HCT116 (cell line): ENCODE measurements at regions not wholly inside any gene's neighbourhood (a gene's known extent, or its start where the extent isn't known, plus 50 kb on each side); places are given as distances from the start of the nearest gene placed in this dataset.
"Not testable (repeated sequence)": the region's sequence is repeated elsewhere in the genome, so short reads cannot be mapped to it uniquely, and the experiment has no call there.

Experiments
- ATAC-seq: fragments of 200-7000 bp; cut with Tn5 transposase; 2 replicates; pipeline ENCODE4 v1.9.1; 2020; ENCODE audit warnings: mild to moderate bottlenecking, moderate library complexity
- BruUV-seq: library from RNA; stranded (reverse); fragments of 400-500 nt; replicated peaks from 2 replicates; lab custom pipeline; 2021; lab: Mats Ljungman, UMichigan
- CTCF ChIA-PET: fragments of 300-600 bp; sonication (Branson Sonifier 250); formaldehyde crosslinking; loops from one replicate; lab custom pipeline; 2021; ENCODE audit warnings: antibody characterized with exemption; lab: Charles Lee
- POLR2A ChIA-PET: fragments of 300-600, 350-600 bp; sonication (Branson Sonifier 250); formaldehyde crosslinking; loops from one replicate; lab custom pipeline; 2021; ENCODE audit warnings: antibody characterized with exemption; lab: Charles Lee
- RAD21 ChIA-PET, 2 experiments: fragments of 300-600 bp; sonication (Branson Sonifier 250); formaldehyde crosslinking; loops; one replicate each; lab custom pipeline; 2023; ENCODE audit warnings: low total read pairs in 2 of 2; ENCODE audit not compliant: uncharacterized antibody in 2 of 2, unreplicated experiment in 2 of 2, low non-redundant PET in 1 of 2; lab: Charles Lee
- DNase-seq: peaks from one replicate; pipeline ENCODE4 v3.0.0-alpha.2; 2010; ENCODE audit warnings: low read depth, low spot score
- H2AFZ ChIP-seq: fragments of 200-600 bp; shearing (Covaris generic), sonication (generic); 2 replicates; pipeline ENCODE4 v1.6.1; 2017; ENCODE audit warnings: low read depth, mixed run types, mixed read lengths, antibody characterized with exemption, low read length; ENCODE audit not compliant: poor library complexity, severe bottlenecking
- H3K27ac ChIP-seq: 2 replicates; pipeline ENCODE4 v1.5.1; 2012; ENCODE audit warnings: low read depth, low read length
- H3K27me3 ChIP-seq: fragments of 200-600 bp; sonication (generic); 2 replicates; pipeline ENCODE4 v1.6.1; 2016; ENCODE audit warnings: mixed run types, low read length, mixed read lengths; ENCODE audit not compliant: insufficient read depth
- H3K36me3 ChIP-seq, 2 experiments: fragments of 200-500 bp in 1 of 2; fragments of 200-600 bp in 1 of 2; sonication (Bioruptor generic) in 1 of 2; sonication (generic) in 1 of 2; 2 replicates each; pipeline versions ENCODE4 v1.5.1 to v1.6.1; 2014 to 2016; ENCODE audit warnings: low read length in 2 of 2, inconsistent platforms in 1 of 2, mixed read lengths in 1 of 2, mixed run types in 1 of 2; ENCODE audit not compliant: insufficient read depth in 2 of 2, control insufficient read depth in 1 of 2
- H3K4me1 ChIP-seq, 2 experiments: fragments of 200-600 bp in 1 of 2; sonication (generic) in 1 of 2; 2 replicates each; pipeline versions ENCODE4 v1.5.1 to v1.6.1; 2012 to 2017; ENCODE audit warnings: low read length in 2 of 2, inconsistent platforms in 1 of 2, mild to moderate bottlenecking in 1 of 2, mixed read lengths in 1 of 2, mixed run types in 1 of 2, moderate library complexity in 1 of 2; ENCODE audit not compliant: insufficient read depth in 2 of 2, control insufficient read depth in 1 of 2
- H3K4me2 ChIP-seq: fragments of 200-600 bp; sonication (generic); 2 replicates; pipeline ENCODE4 v1.6.1; 2017; ENCODE audit warnings: mixed run types, low read length, mixed read lengths
- H3K4me3 ChIP-seq, 2 experiments: fragments of 200-600 bp in 1 of 2; sonication (generic) in 1 of 2; replicated peaks in 1 of 2; 2 replicates each; pipeline ENCODE4 v1.5.1; 2011 to 2016; ENCODE audit warnings: low read length in 2 of 2, control low read depth in 1 of 2, low read depth in 1 of 2, mild to moderate bottlenecking in 1 of 2, mixed read lengths in 1 of 2, mixed run types in 1 of 2
- H3K79me2 ChIP-seq: fragments of 200-600 bp; sonication (generic); 2 replicates; pipeline ENCODE4 v1.6.1; 2017; ENCODE audit warnings: mild to moderate bottlenecking, mixed run types, low read length, moderate library complexity, mixed read lengths; ENCODE audit not compliant: insufficient read depth
- H3K9ac ChIP-seq: fragments of 200-600 bp; sonication (generic); 2 replicates; pipeline ENCODE4 v1.6.1; 2016; ENCODE audit warnings: low read length, mixed read lengths
- H3K9me2 ChIP-seq: fragments of 200-600 bp; sonication (generic), shearing (Covaris generic); 2 replicates; pipeline ENCODE4 v1.6.1; 2017; ENCODE audit warnings: mixed run types, mild to moderate bottlenecking, moderate library complexity; ENCODE audit not compliant: insufficient read depth
- H3K9me3 ChIP-seq, 2 experiments: fragments of 200-500 bp in 1 of 2; fragments of 200-600 bp in 1 of 2; sonication (Bioruptor generic) in 1 of 2; sonication (generic) in 1 of 2; 2 replicates each; pipeline ENCODE4 v1.6.1; 2014 to 2017; ENCODE audit warnings: low read length in 2 of 2, mixed read lengths in 2 of 2, inconsistent platforms in 1 of 2, low read depth in 1 of 2, mild to moderate bottlenecking in 1 of 2, mixed run types in 1 of 2, moderate library complexity in 1 of 2; ENCODE audit not compliant: control insufficient read depth in 1 of 2, insufficient read depth in 1 of 2
- H4K20me1 ChIP-seq: fragments of 200-600 bp; sonication (generic), shearing (Covaris generic); 2 replicates; pipeline ENCODE4 v1.6.1; 2017; ENCODE audit warnings: mixed run types, mild to moderate bottlenecking, moderate library complexity; ENCODE audit not compliant: insufficient read depth
- CBX3 ChIP-seq: IDR thresholded peaks from 2 replicates; pipeline ENCODE4 v1.6.1; 2012; ENCODE audit warnings: low read depth
- CEBPB ChIP-seq: IDR thresholded peaks from 2 replicates; pipeline ENCODE4 v1.6.1; 2012; ENCODE audit warnings: low read depth
- EGR1 ChIP-seq: IDR thresholded peaks from 2 replicates; pipeline ENCODE4 v1.6.1; 2012; ENCODE audit warnings: low read depth
- ELF1 ChIP-seq: IDR thresholded peaks from 2 replicates; pipeline ENCODE4 v1.6.1; 2012; ENCODE audit warnings: low read depth, borderline replicate concordance
- EZH2 ChIP-seq: fragments of 200-600 bp; sonication (generic); IDR thresholded peaks from 2 replicates; pipeline ENCODE4 v1.6.1; 2017; ENCODE audit warnings: antibody characterized with exemption, mixed run types
- EZH2phosphoT487 ChIP-seq: fragments of 200-600 bp; IDR thresholded peaks from 2 replicates; pipeline ENCODE4 v1.6.1; 2018; ENCODE audit warnings: antibody characterized with exemption, borderline replicate concordance
- FOSL1 ChIP-seq: IDR thresholded peaks from 2 replicates; pipeline ENCODE4 v1.6.1; 2012; ENCODE audit warnings: low read depth
- POLR2A ChIP-seq: IDR thresholded peaks from 2 replicates; pipeline ENCODE4 v1.7.0; 2011; ENCODE audit warnings: borderline replicate concordance; ENCODE audit not compliant: insufficient read depth, insufficient read length; ENCODE audit errors: extremely low read depth
- SIN3A ChIP-seq: IDR thresholded peaks from 2 replicates; pipeline ENCODE4 v1.6.1; 2012; ENCODE audit warnings: low read depth
- SP1 ChIP-seq: IDR thresholded peaks from 2 replicates; pipeline ENCODE4 v1.6.1; 2012; ENCODE audit warnings: low read depth
- SRF ChIP-seq: IDR thresholded peaks from 2 replicates; pipeline ENCODE4 v1.6.1; 2012; ENCODE audit warnings: low read depth
- TCF7L2 ChIP-seq: IDR thresholded peaks from 2 replicates; pipeline ENCODE4 v1.7.0; 2011; ENCODE audit warnings: borderline replicate concordance, inconsistent platforms; ENCODE audit not compliant: insufficient read depth, insufficient read length; ENCODE audit errors: extremely low read depth
- ZNF274 ChIP-seq: fragments of 200-500 bp; sonication (Bioruptor generic); IDR thresholded peaks from 2 replicates; pipeline ENCODE4 v1.6.1; 2014; ENCODE audit warnings: mild to moderate bottlenecking, low read depth, low read length, inconsistent platforms
- intact Hi-C: fragments of 100-400 bp; cut with micrococcal nuclease; formaldehyde crosslinking; loops from 2 replicates; pipeline ENCODE4 v1.10.0; 2022
- TF ChIP-seq, protein P1 (sequence below): IDR thresholded peaks from 2 replicates; pipeline ENCODE4 v1.6.1; 2012; ENCODE audit warnings: low read depth
- TF ChIP-seq, protein P2 (sequence below): IDR thresholded peaks from 2 replicates; pipeline ENCODE4 v1.6.1; 2012
- TF ChIP-seq, protein P3 (sequence below), 3 experiments: fragments of 200-600 bp in 1 of 3; sonication (generic) in 1 of 3; IDR thresholded peaks in 2 of 3; conservative IDR thresholded peaks in 1 of 3; 2 replicates each; pipeline ENCODE4 v1.5.1; 2012 to 2017; ENCODE audit warnings: low read depth in 2 of 3, low read length in 2 of 3, antibody characterized with exemption in 1 of 3, borderline replicate concordance in 1 of 3, control low read depth in 1 of 3, mild to moderate bottlenecking in 1 of 3, mixed read lengths in 1 of 3, mixed run types in 1 of 3, moderate library complexity in 1 of 3; ENCODE audit not compliant: insufficient read depth in 1 of 3
- TF ChIP-seq, protein P4 (sequence below): IDR thresholded peaks from 2 replicates; pipeline ENCODE4 v1.6.1; 2012

DNA sequence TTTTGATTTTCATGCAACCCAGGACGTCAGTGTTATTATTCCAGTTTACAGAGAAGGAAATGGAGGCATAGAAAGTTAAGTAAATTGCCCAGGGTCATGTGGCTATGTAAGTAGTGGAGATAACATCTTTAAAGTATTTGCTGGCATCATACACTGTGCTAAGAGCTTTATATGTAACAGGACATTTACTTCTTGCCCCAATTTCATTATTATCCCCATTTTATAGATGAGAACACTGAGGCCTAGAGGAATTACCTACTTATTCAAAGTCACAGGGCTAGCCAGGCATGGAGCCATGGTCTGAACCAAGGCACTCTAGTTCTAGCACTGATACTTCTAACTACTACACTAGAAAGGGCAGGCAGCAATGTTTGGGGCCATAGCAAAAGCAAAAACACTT is 107.3 kb upstream of the ANKRD28 start:
- Histone ChIP-seq H3K27me3 (no peaks in the 10 kb centered on the region), H3K4me1 (no peaks in the 10 kb centered on the region), H3K79me2 (no peaks in the 10 kb centered on the region), H3K9ac (no peak overlapping the region), H3K36me3 (no peaks in the 10 kb centered on the region)
- intact Hi-C loops: no loop called here
- CTCF ChIA-PET: no interaction called here
- no peak for ATAC-seq
- BruUV-seq: no TSS peak
- RAD21 ChIA-PET: no interaction called here
- no peak for TF ChIP-seq EZH2phosphoT487
- no peak for TF ChIP-seq SIN3A
- TF ChIP-seq POLR2A: no peak
- TF ChIP-seq FOSL1: no peak
- no peak for TF ChIP-seq EZH2
- no peak for TF ChIP-seq TCF7L2
- no peak for TF ChIP-seq CBX3
- TF ChIP-seq, protein P1, sequence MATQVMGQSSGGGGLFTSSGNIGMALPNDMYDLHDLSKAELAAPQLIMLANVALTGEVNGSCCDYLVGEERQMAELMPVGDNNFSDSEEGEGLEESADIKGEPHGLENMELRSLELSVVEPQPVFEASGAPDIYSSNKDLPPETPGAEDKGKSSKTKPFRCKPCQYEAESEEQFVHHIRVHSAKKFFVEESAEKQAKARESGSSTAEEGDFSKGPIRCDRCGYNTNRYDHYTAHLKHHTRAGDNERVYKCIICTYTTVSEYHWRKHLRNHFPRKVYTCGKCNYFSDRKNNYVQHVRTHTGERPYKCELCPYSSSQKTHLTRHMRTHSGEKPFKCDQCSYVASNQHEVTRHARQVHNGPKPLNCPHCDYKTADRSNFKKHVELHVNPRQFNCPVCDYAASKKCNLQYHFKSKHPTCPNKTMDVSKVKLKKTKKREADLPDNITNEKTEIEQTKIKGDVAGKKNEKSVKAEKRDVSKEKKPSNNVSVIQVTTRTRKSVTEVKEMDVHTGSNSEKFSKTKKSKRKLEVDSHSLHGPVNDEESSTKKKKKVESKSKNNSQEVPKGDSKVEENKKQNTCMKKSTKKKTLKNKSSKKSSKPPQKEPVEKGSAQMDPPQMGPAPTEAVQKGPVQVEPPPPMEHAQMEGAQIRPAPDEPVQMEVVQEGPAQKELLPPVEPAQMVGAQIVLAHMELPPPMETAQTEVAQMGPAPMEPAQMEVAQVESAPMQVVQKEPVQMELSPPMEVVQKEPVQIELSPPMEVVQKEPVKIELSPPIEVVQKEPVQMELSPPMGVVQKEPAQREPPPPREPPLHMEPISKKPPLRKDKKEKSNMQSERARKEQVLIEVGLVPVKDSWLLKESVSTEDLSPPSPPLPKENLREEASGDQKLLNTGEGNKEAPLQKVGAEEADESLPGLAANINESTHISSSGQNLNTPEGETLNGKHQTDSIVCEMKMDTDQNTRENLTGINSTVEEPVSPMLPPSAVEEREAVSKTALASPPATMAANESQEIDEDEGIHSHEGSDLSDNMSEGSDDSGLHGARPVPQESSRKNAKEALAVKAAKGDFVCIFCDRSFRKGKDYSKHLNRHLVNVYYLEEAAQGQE: no peak
- TF ChIP-seq, protein P2, sequence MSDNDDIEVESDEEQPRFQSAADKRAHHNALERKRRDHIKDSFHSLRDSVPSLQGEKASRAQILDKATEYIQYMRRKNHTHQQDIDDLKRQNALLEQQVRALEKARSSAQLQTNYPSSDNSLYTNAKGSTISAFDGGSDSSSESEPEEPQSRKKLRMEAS: no peak
- no peak for TF ChIP-seq ELF1
- TF ChIP-seq SRF: no peak
- TF ChIP-seq, protein P3, sequence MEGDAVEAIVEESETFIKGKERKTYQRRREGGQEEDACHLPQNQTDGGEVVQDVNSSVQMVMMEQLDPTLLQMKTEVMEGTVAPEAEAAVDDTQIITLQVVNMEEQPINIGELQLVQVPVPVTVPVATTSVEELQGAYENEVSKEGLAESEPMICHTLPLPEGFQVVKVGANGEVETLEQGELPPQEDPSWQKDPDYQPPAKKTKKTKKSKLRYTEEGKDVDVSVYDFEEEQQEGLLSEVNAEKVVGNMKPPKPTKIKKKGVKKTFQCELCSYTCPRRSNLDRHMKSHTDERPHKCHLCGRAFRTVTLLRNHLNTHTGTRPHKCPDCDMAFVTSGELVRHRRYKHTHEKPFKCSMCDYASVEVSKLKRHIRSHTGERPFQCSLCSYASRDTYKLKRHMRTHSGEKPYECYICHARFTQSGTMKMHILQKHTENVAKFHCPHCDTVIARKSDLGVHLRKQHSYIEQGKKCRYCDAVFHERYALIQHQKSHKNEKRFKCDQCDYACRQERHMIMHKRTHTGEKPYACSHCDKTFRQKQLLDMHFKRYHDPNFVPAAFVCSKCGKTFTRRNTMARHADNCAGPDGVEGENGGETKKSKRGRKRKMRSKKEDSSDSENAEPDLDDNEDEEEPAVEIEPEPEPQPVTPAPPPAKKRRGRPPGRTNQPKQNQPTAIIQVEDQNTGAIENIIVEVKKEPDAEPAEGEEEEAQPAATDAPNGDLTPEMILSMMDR (IDR thresholded peaks at IDR 0.05 in 2 of 3, conservative IDR thresholded peaks at IDR 0.05 in 1 of 3; ENCODE audit: borderline replicate concordance in 1 of 3, insufficient read depth in 1 of 3, low read depth in 2 of 3, low read length in 2 of 3): no peak
- no peak for TF ChIP-seq SP1
- no peak for TF ChIP-seq CEBPB
- TF ChIP-seq EGR1: no peak
- TF ChIP-seq, protein P4, sequence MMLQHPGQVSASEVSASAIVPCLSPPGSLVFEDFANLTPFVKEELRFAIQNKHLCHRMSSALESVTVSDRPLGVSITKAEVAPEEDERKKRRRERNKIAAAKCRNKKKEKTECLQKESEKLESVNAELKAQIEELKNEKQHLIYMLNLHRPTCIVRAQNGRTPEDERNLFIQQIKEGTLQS: no peak
- no peak for TF ChIP-seq ZNF274
- TF ChIP-seq, all 23 proteins: peak for 0
- Histone ChIP-seq H2AFZ (no peak overlapping the region), H3K4me2 (no peak overlapping the region), H3K27ac (no peak overlapping the region), H3K9me2 (no peaks in the 10 kb centered on the region), H4K20me1 (no peaks in the 10 kb centered on the region), H3K4me3 (no peak overlapping the region), H3K9me3 (no peaks in the 10 kb centered on the region)
- no peak for DNase-seq
- POLR2A ChIA-PET: no interaction called here

DNA sequence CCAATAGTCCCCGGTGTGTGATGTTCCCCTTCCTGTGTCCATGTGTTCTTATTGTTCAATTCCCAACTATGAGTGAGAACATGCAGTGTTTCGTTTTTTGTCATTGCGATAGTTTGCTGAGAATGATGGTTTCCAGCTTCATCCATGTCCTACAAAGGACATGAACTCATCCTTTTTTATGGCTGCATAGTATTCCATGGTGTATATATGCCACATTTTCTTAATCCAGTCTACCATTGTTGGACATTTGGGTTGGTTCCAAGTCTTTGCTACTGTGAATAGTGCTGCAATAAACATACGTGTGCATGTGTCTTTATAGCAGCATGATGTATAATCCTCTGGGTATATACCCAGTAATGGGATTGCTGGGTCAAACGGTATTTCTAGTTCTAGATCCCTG is 109.6 kb upstream of the ANKRD28 start:
- DNase-seq, BruUV-seq, H3K9me2 ChIP-seq, H3K4me1 ChIP-seq, H4K20me1 ChIP-seq, CTCF ChIA-PET, ATAC-seq, H3K4me3 ChIP-seq, POLR2A ChIA-PET, H3K79me2 ChIP-seq, H3K9me3 ChIP-seq, H3K4me2 ChIP-seq, H3K36me3 ChIP-seq, H3K27me3 ChIP-seq, H2AFZ ChIP-seq, intact Hi-C loops, H3K27ac ChIP-seq, RAD21 ChIA-PET, H3K9ac ChIP-seq: not testable (repeated sequence)
